ENCODE measurements at regions not wholly inside any gene's neighbourhood (a gene's known extent, or its start where the extent isn't known, plus 50 kb on each side); places are given as distances from the start of the nearest gene placed in this dataset.

DNA sequence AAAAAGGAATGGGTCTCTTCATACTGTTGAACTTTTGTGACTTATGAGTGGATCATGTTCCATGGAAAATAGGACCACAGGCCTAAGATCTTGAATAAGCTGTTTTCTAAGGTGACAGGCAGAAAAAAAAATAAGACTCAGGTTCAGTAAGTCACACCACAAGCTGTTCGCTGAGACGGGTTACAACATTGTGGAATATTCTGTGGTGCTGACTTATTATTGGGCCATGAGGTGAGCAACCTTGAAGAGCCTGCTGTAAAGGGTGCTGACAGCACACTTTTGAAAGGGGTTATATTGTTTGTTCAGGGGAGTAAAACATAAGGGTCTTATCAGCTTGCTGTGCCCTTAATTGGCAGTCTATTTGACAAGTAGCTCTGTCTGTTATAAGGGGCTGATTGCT lies 439.8 kb upstream of the SLC14A2 start:
- H3K4me3 Mint-ChIP-seq = no peak overlapping the region
- H3K27ac Mint-ChIP-seq = peak overlapping the region; percentile 56 to 66 (median 65)
- no peaks in the 10 kb centered on the region for H3K27me3 Mint-ChIP-seq (ENCODE audit: low read depth)
- no peaks in the 10 kb centered on the region for H3K36me3 Mint-ChIP-seq (ENCODE audit: low read depth)
- TF ChIP-seq, protein P1, sequence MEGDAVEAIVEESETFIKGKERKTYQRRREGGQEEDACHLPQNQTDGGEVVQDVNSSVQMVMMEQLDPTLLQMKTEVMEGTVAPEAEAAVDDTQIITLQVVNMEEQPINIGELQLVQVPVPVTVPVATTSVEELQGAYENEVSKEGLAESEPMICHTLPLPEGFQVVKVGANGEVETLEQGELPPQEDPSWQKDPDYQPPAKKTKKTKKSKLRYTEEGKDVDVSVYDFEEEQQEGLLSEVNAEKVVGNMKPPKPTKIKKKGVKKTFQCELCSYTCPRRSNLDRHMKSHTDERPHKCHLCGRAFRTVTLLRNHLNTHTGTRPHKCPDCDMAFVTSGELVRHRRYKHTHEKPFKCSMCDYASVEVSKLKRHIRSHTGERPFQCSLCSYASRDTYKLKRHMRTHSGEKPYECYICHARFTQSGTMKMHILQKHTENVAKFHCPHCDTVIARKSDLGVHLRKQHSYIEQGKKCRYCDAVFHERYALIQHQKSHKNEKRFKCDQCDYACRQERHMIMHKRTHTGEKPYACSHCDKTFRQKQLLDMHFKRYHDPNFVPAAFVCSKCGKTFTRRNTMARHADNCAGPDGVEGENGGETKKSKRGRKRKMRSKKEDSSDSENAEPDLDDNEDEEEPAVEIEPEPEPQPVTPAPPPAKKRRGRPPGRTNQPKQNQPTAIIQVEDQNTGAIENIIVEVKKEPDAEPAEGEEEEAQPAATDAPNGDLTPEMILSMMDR (IDR thresholded peaks at IDR 0.05; ENCODE audit: unreplicated experiment in 3 of 3) = no peak
- H3K4me1 Mint-ChIP-seq = peaks cover 38% of the 10 kb centered on the region
- no peaks in the 10 kb centered on the region for H3K9me3 Mint-ChIP-seq

DNA sequence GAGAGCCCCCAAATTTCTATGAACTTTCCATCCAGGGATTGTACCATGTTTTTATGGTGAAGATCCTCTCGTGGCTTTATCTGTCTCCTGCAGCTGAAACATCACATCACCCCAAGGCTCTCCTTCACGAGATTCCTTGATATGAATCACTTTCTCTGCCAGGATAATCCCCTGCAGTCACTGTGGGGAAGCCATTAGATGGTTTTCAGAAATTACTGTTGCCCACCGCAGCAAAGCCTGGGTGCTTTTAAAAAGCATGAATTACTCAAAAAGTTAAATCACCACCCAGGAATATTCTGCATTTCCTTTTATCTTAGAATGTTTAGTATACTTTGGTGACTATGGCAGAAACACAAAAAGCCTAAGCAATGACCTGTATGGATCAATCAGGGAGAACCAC lies 428.4 kb upstream of the SLC14A2 start:
- Mint-ChIP-seq H3K27me3 (ENCODE audit: low read depth) (no peaks in the 10 kb centered on the region), H3K36me3 (ENCODE audit: low read depth) (no peaks in the 10 kb centered on the region), H3K4me3 (no peak overlapping the region), H3K4me1 (peaks cover 16% of the 10 kb centered on the region), H3K27ac (no peak overlapping the region), H3K9me3 (no peaks in the 10 kb centered on the region)
- TF ChIP-seq, protein P1 (IDR thresholded peaks at IDR 0.05; ENCODE audit: unreplicated experiment in 3 of 3) = no peak

DNA sequence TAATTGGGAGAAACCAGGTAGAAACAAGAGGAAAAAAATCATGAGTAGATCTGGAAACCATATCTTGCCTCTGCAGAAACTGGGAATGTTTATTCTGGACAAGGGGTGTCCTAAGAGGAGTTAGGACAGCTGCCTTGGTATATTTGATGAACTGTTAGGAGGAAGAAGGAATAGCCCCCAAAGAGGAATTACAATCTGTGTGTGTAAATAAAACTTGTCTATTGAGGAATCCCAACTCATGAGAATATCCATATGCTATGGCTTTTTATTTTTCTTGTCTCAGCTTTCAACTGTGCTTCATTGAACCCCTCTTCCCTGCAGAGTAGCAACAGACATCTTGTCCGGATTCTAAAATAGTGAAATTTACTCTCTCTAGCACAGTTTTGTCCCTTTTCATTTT lies 423.5 kb upstream of the SLC14A2 start:
- Mint-ChIP-seq H3K27me3 (ENCODE audit: low read depth) (no peaks in the 10 kb centered on the region), H3K27ac (peak overlapping the region; percentile 23 to 66 (median 58)), H3K4me1 (peaks cover 19% of the 10 kb centered on the region), H3K36me3 (ENCODE audit: low read depth) (no peaks in the 10 kb centered on the region), H3K4me3 (no peak overlapping the region), H3K9me3 (no peaks in the 10 kb centered on the region)
- TF ChIP-seq, protein P1 (IDR thresholded peaks at IDR 0.05; ENCODE audit: unreplicated experiment in 3 of 3) = no peak

DNA sequence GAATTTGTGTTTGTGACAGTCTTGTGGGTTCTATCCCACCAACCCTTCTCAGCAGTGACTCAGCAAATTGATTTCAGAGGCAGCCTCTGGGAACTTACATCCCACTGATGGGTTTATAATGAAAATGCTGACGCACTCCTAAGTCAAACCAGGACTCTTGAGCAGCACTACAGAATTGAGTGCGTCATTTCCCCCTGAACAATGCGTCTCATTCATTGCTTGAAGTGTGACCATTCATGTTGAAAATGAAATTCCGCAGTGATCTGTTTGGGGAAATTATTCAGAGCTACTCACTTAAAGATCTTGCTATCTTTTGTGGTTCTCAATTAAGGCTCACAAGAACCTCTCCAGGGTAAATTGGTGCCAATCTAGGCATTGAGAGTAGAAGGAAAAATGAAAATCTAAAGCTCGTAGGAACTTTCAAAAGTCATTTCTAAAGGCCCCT lies 417.7 kb upstream of the SLC14A2 start:
- H3K9me3 Mint-ChIP-seq = peaks cover 5% of the 10 kb centered on the region
- H3K27me3 Mint-ChIP-seq (ENCODE audit: low read depth) = no peaks in the 10 kb centered on the region
- no peaks in the 10 kb centered on the region for H3K4me1 Mint-ChIP-seq
- H3K36me3 Mint-ChIP-seq (ENCODE audit: low read depth) = no peaks in the 10 kb centered on the region
- H3K27ac Mint-ChIP-seq = no peak overlapping the region
- TF ChIP-seq, protein P1 (IDR thresholded peaks at IDR 0.05; ENCODE audit: unreplicated experiment in 3 of 3) = no peak
- no peak overlapping the region for H3K4me3 Mint-ChIP-seq

DNA sequence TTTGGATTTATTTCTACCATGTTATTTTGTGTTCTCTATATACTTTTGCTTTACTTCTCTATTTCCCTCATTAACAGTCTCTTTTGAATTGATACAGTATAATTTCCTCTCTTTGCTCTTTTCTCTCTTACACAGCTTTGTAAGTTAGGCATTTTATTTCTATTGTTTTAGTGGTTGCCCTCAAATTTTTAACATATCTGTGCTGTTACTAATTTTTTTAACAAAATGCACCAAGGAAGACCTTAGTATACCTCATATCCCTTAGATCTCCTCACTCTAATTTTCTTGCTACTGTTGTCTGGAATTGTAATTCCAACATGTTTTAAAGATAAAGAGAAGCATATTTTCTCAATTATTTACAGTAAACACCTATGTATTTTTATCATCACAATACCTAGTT lies 416.8 kb upstream of the SLC14A2 start:
- no peaks in the 10 kb centered on the region for H3K27me3 Mint-ChIP-seq (ENCODE audit: low read depth)
- no peaks in the 10 kb centered on the region for H3K36me3 Mint-ChIP-seq (ENCODE audit: low read depth)
- TF ChIP-seq, protein P1 (IDR thresholded peaks at IDR 0.05; ENCODE audit: unreplicated experiment in 3 of 3) = no peak
- peaks cover 5% of the 10 kb centered on the region for H3K9me3 Mint-ChIP-seq
- no peaks in the 10 kb centered on the region for H3K4me1 Mint-ChIP-seq
- H3K4me3 Mint-ChIP-seq = no peak overlapping the region
- H3K27ac Mint-ChIP-seq = no peak overlapping the region

DNA sequence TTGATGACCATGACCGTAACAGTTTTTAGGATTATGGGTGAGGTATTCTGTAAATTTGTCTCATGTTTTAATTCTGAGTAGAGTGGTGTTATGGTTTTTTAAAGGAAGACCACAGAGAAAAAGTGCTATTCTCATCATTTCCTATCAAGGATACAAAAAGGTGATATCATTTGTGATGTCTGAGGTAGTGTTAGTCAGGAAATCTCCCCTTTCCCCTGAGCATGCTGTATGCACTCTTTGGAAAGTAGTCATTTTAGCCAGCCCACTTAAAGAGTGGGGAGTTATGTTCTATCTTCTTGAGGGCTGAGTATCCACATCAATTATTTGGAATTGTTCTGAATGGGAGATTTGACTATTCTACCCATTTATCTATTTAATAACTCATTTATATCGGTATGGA lies 414.2 kb upstream of the SLC14A2 start:
- TF ChIP-seq, protein P1 (IDR thresholded peaks at IDR 0.05; ENCODE audit: unreplicated experiment in 3 of 3) = no peak
- H3K36me3 Mint-ChIP-seq (ENCODE audit: low read depth) = no peaks in the 10 kb centered on the region
- H3K27ac Mint-ChIP-seq = peak overlapping the region in 2 of 3 experiments; percentile 43 to 82

More for the DNA sequence above, 414.2 kb upstream of the SLC14A2 start:
- H3K4me3 Mint-ChIP-seq = no peak overlapping the region
- H3K27me3 Mint-ChIP-seq (ENCODE audit: low read depth) = no peaks in the 10 kb centered on the region
- H3K9me3 Mint-ChIP-seq = peaks cover 5% of the 10 kb centered on the region
- no peaks in the 10 kb centered on the region for H3K4me1 Mint-ChIP-seq

Data from nephron (organoid).